ENCODE measurements at regions not wholly inside any gene's neighbourhood (a gene's known extent, or its start where the extent isn't known, plus 50 kb on each side); places are given as distances from the start of the nearest gene placed in this dataset.

- H3K4me1 ChIP-seq (ENCODE audit: control insufficient read depth, insufficient read depth, low read length, poor library complexity, severe bottlenecking) = peaks cover 13% of the 10 kb centered on the region
- H3K27ac ChIP-seq (ENCODE audit: low read depth, low read length, severe bottlenecking) = no peak overlapping the region
- H3K9me3 ChIP-seq (ENCODE audit: control insufficient read depth, low read length) = no peaks in the 10 kb centered on the region
- WGBS, 2 experiments (ENCODE audit: insufficient coverage in 2 of 2) = 90% methylated on average over 1 of the region's 2 CpGs; no CpG with 5 or more reads in 1 of the 2 experiments
- H3K4me3 ChIP-seq (ENCODE audit: extremely low read depth, insufficient read depth, low read length, poor library complexity, severe bottlenecking) = no peak overlapping the region
- no peaks in the 10 kb centered on the region for H3K36me3 ChIP-seq (ENCODE audit: control insufficient read depth, insufficient read depth, low read length)
These were observed 1193.7 kb downstream of the GALC start for GRCh38 chr14:86799244-86799647.

- peaks cover 13% of the 10 kb centered on the region for H3K4me1 ChIP-seq (ENCODE audit: control insufficient read depth, insufficient read depth, low read length, poor library complexity, severe bottlenecking)
- no peak overlapping the region for H3K4me3 ChIP-seq (ENCODE audit: extremely low read depth, insufficient read depth, low read length, poor library complexity, severe bottlenecking)
- H3K9me3 ChIP-seq (ENCODE audit: control insufficient read depth, low read length) = no peaks in the 10 kb centered on the region
- no peaks in the 10 kb centered on the region for H3K36me3 ChIP-seq (ENCODE audit: control insufficient read depth, insufficient read depth, low read length)
- no peak overlapping the region for H3K27ac ChIP-seq (ENCODE audit: low read depth, low read length, severe bottlenecking)
These were observed 1194.7 kb downstream of the GALC start for GRCh38 chr14:86798330-86798729.

GRCh38 chr14:86797075-86797351 is 1196.0 kb downstream of the GALC start:
- H3K4me3 ChIP-seq (ENCODE audit: extremely low read depth, insufficient read depth, low read length, poor library complexity, severe bottlenecking) = no peak overlapping the region
- no peaks in the 10 kb centered on the region for H3K9me3 ChIP-seq (ENCODE audit: control insufficient read depth, low read length)
- WGBS, 2 experiments (ENCODE audit: insufficient coverage in 2 of 2) = no CpG with 5 or more reads among the region's 2 CpGs
- no peak overlapping the region for H3K27ac ChIP-seq (ENCODE audit: low read depth, low read length, severe bottlenecking)
- no peaks in the 10 kb centered on the region for H3K36me3 ChIP-seq (ENCODE audit: control insufficient read depth, insufficient read depth, low read length)
- H3K4me1 ChIP-seq (ENCODE audit: control insufficient read depth, insufficient read depth, low read length, poor library complexity, severe bottlenecking) = peaks cover 13% of the 10 kb centered on the region

GRCh38 chr14:86796221-86797074 is 1196.5 kb downstream of the GALC start:
- Histone ChIP-seq H3K36me3 (ENCODE audit: control insufficient read depth, insufficient read depth, low read length) (no peaks in the 10 kb centered on the region), H3K4me3 (ENCODE audit: extremely low read depth, insufficient read depth, low read length, poor library complexity, severe bottlenecking) (no peak overlapping the region), H3K4me1 (ENCODE audit: control insufficient read depth, insufficient read depth, low read length, poor library complexity, severe bottlenecking) (peaks cover 13% of the 10 kb centered on the region), H3K27ac (ENCODE audit: low read depth, low read length, severe bottlenecking) (no peak overlapping the region), H3K9me3 (ENCODE audit: control insufficient read depth, low read length) (no peaks in the 10 kb centered on the region)
- WGBS, 2 experiments (ENCODE audit: insufficient coverage in 2 of 2) = 83 to 91% methylated on average over 3 of the region's 6 CpGs

GRCh38 chr14:86794689-86795088 is 1198.3 kb downstream of the GALC start:
- Histone ChIP-seq H3K4me3 (ENCODE audit: extremely low read depth, insufficient read depth, low read length, poor library complexity, severe bottlenecking) (no peak overlapping the region), H3K27ac (ENCODE audit: low read depth, low read length, severe bottlenecking) (no peak overlapping the region), H3K9me3 (ENCODE audit: control insufficient read depth, low read length) (no peaks in the 10 kb centered on the region), H3K36me3 (ENCODE audit: control insufficient read depth, insufficient read depth, low read length) (no peaks in the 10 kb centered on the region), H3K4me1 (ENCODE audit: control insufficient read depth, insufficient read depth, low read length, poor library complexity, severe bottlenecking) (peaks cover 9% of the 10 kb centered on the region)

- no peaks in the 10 kb centered on the region for H3K36me3 ChIP-seq (ENCODE audit: control insufficient read depth, insufficient read depth, low read length)
- WGBS, 2 experiments (ENCODE audit: insufficient coverage in 2 of 2) = 80 to 90% methylated on average over 1 to 2 of the region's 5 CpGs
- no peaks in the 10 kb centered on the region for H3K9me3 ChIP-seq (ENCODE audit: control insufficient read depth, low read length)
- H3K27ac ChIP-seq (ENCODE audit: low read depth, low read length, severe bottlenecking) = no peak overlapping the region
- H3K4me1 ChIP-seq (ENCODE audit: control insufficient read depth, insufficient read depth, low read length, poor library complexity, severe bottlenecking) = no peaks in the 10 kb centered on the region
- no peak overlapping the region for H3K4me3 ChIP-seq (ENCODE audit: extremely low read depth, insufficient read depth, low read length, poor library complexity, severe bottlenecking)
These were observed 1202.3 kb downstream of the GALC start for GRCh38 chr14:86790408-86791364.

GRCh38 chr14:86788224-86788623 is 1204.8 kb downstream of the GALC start:
- Histone ChIP-seq H3K4me3 (ENCODE audit: extremely low read depth, insufficient read depth, low read length, poor library complexity, severe bottlenecking) (no peak overlapping the region), H3K27ac (ENCODE audit: low read depth, low read length, severe bottlenecking) (no peak overlapping the region), H3K4me1 (ENCODE audit: control insufficient read depth, insufficient read depth, low read length, poor library complexity, severe bottlenecking) (no peaks in the 10 kb centered on the region), H3K9me3 (ENCODE audit: control insufficient read depth, low read length) (no peaks in the 10 kb centered on the region), H3K36me3 (ENCODE audit: control insufficient read depth, insufficient read depth, low read length) (no peaks in the 10 kb centered on the region)
- WGBS, 2 experiments (ENCODE audit: insufficient coverage in 2 of 2) = no CpG with 5 or more reads among the region's 1 CpG

- no peaks in the 10 kb centered on the region for H3K36me3 ChIP-seq (ENCODE audit: control insufficient read depth, insufficient read depth, low read length)
- H3K4me1 ChIP-seq (ENCODE audit: control insufficient read depth, insufficient read depth, low read length, poor library complexity, severe bottlenecking) = no peaks in the 10 kb centered on the region
- H3K9me3 ChIP-seq (ENCODE audit: control insufficient read depth, low read length) = no peaks in the 10 kb centered on the region
- H3K27ac ChIP-seq (ENCODE audit: low read depth, low read length, severe bottlenecking) = peak overlapping the region; percentile 77
- WGBS, 2 experiments (ENCODE audit: insufficient coverage in 2 of 2) = 100% methylated on average over 1 to 2 of the region's 3 CpGs
- no peak overlapping the region for H3K4me3 ChIP-seq (ENCODE audit: extremely low read depth, insufficient read depth, low read length, poor library complexity, severe bottlenecking)
These were observed 1205.3 kb downstream of the GALC start for GRCh38 chr14:86787717-86788116.

GRCh38 chr14:86782092-86782580 is 1210.8 kb downstream of the GALC start:
- Histone ChIP-seq H3K4me1 (ENCODE audit: control insufficient read depth, insufficient read depth, low read length, poor library complexity, severe bottlenecking) (no peaks in the 10 kb centered on the region), H3K36me3 (ENCODE audit: control insufficient read depth, insufficient read depth, low read length) (no peaks in the 10 kb centered on the region), H3K27ac (ENCODE audit: low read depth, low read length, severe bottlenecking) (no peak overlapping the region), H3K4me3 (ENCODE audit: extremely low read depth, insufficient read depth, low read length, poor library complexity, severe bottlenecking) (no peak overlapping the region), H3K9me3 (ENCODE audit: control insufficient read depth, low read length) (no peaks in the 10 kb centered on the region)
- 100% methylated on average over 1 to 3 of the region's 6 CpGs for WGBS, 2 experiments (ENCODE audit: insufficient coverage in 2 of 2)

- H3K36me3 ChIP-seq (ENCODE audit: control insufficient read depth, insufficient read depth, low read length) = no peaks in the 10 kb centered on the region
- H3K27ac ChIP-seq (ENCODE audit: low read depth, low read length, severe bottlenecking) = no peak overlapping the region
- H3K4me3 ChIP-seq (ENCODE audit: extremely low read depth, insufficient read depth, low read length, poor library complexity, severe bottlenecking) = no peak overlapping the region
- H3K9me3 ChIP-seq (ENCODE audit: control insufficient read depth, low read length) = no peaks in the 10 kb centered on the region
- no CpG with 5 or more reads among the region's 1 CpG for WGBS, 2 experiments (ENCODE audit: insufficient coverage in 2 of 2)
- H3K4me1 ChIP-seq (ENCODE audit: control insufficient read depth, insufficient read depth, low read length, poor library complexity, severe bottlenecking) = no peaks in the 10 kb centered on the region
These were observed 1212.0 kb downstream of the GALC start for GRCh38 chr14:86780876-86781510.
